ENCODE measurements at regions not wholly inside any gene's neighbourhood (a gene's known extent, or its start where the extent isn't known, plus 50 kb on each side); places are given as distances from the start of the nearest gene placed in this dataset.
"Not testable (repeated sequence)": the region's sequence is repeated elsewhere in the genome, so short reads cannot be mapped to it uniquely, and the experiment has no call there.

GRCh38 chr1:67947114-67947513, 103.3 kb downstream of the DIRAS3 start:
- DNase-seq: no peak

GRCh38 chr1:67945733-67946374, 104.6 kb downstream of the DIRAS3 start:
- no peak for DNase-seq

- no peak for DNase-seq
These were observed 108.2 kb downstream of the DIRAS3 start for GRCh38 chr1:67942274-67942673.

GRCh38 chr1:67941746-67942145, 108.5 kb upstream of the GNG12 start:
- no peak for DNase-seq

GRCh38 chr1:67941155-67941554, 107.9 kb upstream of the GNG12 start:
- no peak for DNase-seq

- no peak for DNase-seq
These were observed 106.7 kb upstream of the GNG12 start for GRCh38 chr1:67939942-67940341.

GRCh38 chr1:67939186-67939743, 106.0 kb upstream of the GNG12 start:
- DNase-seq: no peak

GRCh38 chr1:67937651-67938050, 104.4 kb upstream of the GNG12 start:
- no peak for DNase-seq

GRCh38 chr1:67937010-67937409, 103.7 kb upstream of the GNG12 start:
- DNase-seq: no peak

- DNase-seq: no peak
These were observed 102.3 kb upstream of the GNG12 start for GRCh38 chr1:67935560-67935959.

- no peak for DNase-seq
These were observed 97.9 kb upstream of the GNG12 start for GRCh38 chr1:67931198-67931597.

GRCh38 chr1:67923074-67923473, 89.8 kb upstream of the GNG12 start:
- no peak for DNase-seq

- DNase-seq: no peak
These were observed 88.6 kb upstream of the GNG12 start for GRCh38 chr1:67921725-67922489.

- DNase-seq: no peak
These were observed 86.2 kb upstream of the GNG12 start for GRCh38 chr1:67919274-67920072.

GRCh38 chr1:67918067-67918466, 84.8 kb upstream of the GNG12 start:
- no peak for DNase-seq

- no peak for DNase-seq
These were observed 83.7 kb upstream of the GNG12 start for GRCh38 chr1:67917006-67917405.

- no peak for DNase-seq
These were observed 83.0 kb upstream of the GNG12 start for GRCh38 chr1:67916140-67916886.

- DNase-seq: no peak
These were observed 76.5 kb upstream of the GNG12 start for GRCh38 chr1:67909776-67910175.

- no peak for DNase-seq
These were observed 75.1 kb upstream of the GNG12 start for GRCh38 chr1:67908250-67908936.

GRCh38 chr1:67907467-67907866, 74.2 kb upstream of the GNG12 start:
- not testable (repeated sequence) for DNase-seq

- not testable (repeated sequence) for DNase-seq
These were observed 72.7 kb upstream of the GNG12 start for GRCh38 chr1:67906015-67906414.

Data from left kidney (tissue), 1 donor.